Hepatocyte (in vitro differentiated cells): ENCODE measurements at regions not wholly inside any gene's neighbourhood (a gene's known extent, or its start where the extent isn't known, plus 50 kb on each side); places are given as distances from the start of the nearest gene placed in this dataset.

Experiments
- CTCF ChIP-seq: fragments of 200-600 bp; sonication (generic); IDR thresholded peaks from 2 replicates; pipeline ENCODE4 v1.5.1; 2016; ENCODE audit warnings: antibody characterized with exemption, mild to moderate bottlenecking; ENCODE audit not compliant: poor library complexity
- EZH2 ChIP-seq: fragments of 200-600 bp; sonication (generic); IDR thresholded peaks from 2 replicates; pipeline ENCODE4 v1.6.1; 2016; ENCODE audit warnings: antibody characterized with exemption, mild to moderate bottlenecking, borderline replicate concordance
- EZH2phosphoT487 ChIP-seq: fragments of 200-600 bp; sonication (generic); IDR thresholded peaks from one replicate; pipeline ENCODE4 v1.6.1; 2018; ENCODE audit warnings: antibody characterized with exemption, mild to moderate bottlenecking, low read depth, moderate library complexity; ENCODE audit not compliant: unreplicated experiment, severe bottlenecking

DNA sequence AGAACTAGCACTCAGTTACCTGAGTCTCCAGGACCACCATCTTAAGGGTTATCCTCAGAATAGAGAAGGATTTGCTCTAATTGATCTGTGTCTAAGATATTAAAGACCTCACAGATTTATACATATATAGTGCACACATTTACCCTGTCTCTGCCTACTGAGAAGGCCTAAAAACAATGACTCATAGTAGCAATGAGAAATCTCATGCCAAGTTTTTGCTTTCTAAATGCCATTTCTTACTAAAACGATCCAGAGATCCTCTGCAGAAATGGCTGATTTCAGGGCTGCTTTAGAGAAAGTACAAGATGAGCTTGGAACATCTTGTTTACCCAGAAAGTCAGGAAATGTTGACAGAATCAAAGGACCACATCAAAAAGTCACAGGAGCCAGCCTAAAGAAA lies 79.1 kb upstream of the INPP4B start:
- TF ChIP-seq EZH2phosphoT487 (no peak), CTCF (no peak), EZH2 (no peak)
